Fibroblast of the aortic adventitia (primary cell): ENCODE measurements at regions not wholly inside any gene's neighbourhood (a gene's known extent, or its start where the extent isn't known, plus 50 kb on each side); places are given as distances from the start of the nearest gene placed in this dataset.

Experiments used
- DNase-seq: peaks from one replicate; pipeline ENCODE4 v3.0.0-alpha.2; 2010; ENCODE audit warnings: low read depth
- H3K4me3 ChIP-seq: 2 replicates; pipeline ENCODE4 v1.5.1; 2011; ENCODE audit warnings: low read depth, mild to moderate bottlenecking, control low read depth, low read length, moderate library complexity
- TF ChIP-seq, protein P1 (sequence below): IDR thresholded peaks from 2 replicates; pipeline ENCODE4 v1.5.1; 2011; ENCODE audit warnings: mild to moderate bottlenecking, low read length, control low read depth, inconsistent platforms; ENCODE audit not compliant: insufficient read depth

- no peak overlapping the region for H3K4me3 ChIP-seq
Measured at GRCh38 chr2:186325827-186326535, 160.1 kb upstream of the ZC3H15 start.

DNA sequence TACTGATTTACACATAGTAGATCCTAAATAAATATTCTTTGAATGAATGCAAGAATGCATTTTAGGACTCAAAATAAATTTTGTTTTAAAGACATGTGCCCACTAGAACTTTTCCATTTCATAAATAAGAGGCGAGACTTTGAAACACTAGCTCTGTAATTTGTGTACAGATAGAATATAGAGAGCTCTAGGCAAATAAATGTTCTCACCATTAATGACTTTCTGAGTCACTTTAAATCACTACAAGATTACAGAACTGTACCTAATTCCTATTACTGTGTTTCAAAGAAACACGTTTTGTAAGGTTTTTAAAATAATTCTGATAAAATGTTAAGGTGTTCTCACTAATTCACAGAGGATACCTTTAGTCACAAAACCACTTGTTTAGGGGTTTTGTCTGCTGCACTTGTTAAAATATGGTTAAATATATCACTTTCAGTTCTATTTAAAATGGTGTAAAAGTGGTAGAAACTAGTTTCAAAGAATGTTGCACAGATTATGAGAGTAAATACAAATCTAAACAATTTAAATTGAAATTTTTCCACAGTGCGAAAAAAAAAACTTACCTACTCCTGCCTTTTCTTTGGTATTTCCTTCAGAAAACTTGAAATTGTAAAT is 158.7 kb upstream of the ZC3H15 start:
- DNase-seq = no peak
- TF ChIP-seq, protein P1, sequence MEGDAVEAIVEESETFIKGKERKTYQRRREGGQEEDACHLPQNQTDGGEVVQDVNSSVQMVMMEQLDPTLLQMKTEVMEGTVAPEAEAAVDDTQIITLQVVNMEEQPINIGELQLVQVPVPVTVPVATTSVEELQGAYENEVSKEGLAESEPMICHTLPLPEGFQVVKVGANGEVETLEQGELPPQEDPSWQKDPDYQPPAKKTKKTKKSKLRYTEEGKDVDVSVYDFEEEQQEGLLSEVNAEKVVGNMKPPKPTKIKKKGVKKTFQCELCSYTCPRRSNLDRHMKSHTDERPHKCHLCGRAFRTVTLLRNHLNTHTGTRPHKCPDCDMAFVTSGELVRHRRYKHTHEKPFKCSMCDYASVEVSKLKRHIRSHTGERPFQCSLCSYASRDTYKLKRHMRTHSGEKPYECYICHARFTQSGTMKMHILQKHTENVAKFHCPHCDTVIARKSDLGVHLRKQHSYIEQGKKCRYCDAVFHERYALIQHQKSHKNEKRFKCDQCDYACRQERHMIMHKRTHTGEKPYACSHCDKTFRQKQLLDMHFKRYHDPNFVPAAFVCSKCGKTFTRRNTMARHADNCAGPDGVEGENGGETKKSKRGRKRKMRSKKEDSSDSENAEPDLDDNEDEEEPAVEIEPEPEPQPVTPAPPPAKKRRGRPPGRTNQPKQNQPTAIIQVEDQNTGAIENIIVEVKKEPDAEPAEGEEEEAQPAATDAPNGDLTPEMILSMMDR = no peak
- H3K4me3 ChIP-seq = no peak overlapping the region

More at GRCh38 chr2:186325827-186326535, 160.1 kb upstream of the ZC3H15 start:
- no peak for DNase-seq
- TF ChIP-seq, protein P1 = no peak

- TF ChIP-seq, protein P1 = no peak
- DNase-seq = peak; percentile 41
- no peak overlapping the region for H3K4me3 ChIP-seq
Measured at GRCh38 chr2:186328838-186329237, 157.2 kb upstream of the ZC3H15 start.

DNA sequence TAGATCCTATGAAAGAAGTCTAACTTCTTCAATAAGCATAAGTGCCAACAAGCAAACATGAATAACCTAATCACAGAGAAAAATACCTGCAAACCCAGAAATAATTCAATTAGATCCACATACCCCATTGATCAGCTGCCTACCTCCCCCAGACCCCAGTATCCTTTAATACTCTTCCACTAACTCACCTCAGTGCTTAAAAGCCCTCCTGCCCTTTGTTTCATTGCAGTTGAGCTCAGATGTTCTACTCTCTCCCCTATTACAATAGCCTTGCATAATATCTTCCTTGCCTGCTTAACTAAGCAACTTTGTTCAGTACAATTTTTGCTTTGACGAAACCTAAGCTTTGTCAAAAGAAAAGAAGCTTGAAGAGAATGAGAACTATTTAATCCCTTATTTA is 156.0 kb upstream of the ZC3H15 start:
- no peak for DNase-seq
- TF ChIP-seq, protein P1 = no peak
- no peak overlapping the region for H3K4me3 ChIP-seq

- no peak overlapping the region for H3K4me3 ChIP-seq
- TF ChIP-seq, protein P1 = no peak
- DNase-seq = no peak
Measured at GRCh38 chr2:186339716-186340115, 146.3 kb upstream of the ZC3H15 start.

DNA sequence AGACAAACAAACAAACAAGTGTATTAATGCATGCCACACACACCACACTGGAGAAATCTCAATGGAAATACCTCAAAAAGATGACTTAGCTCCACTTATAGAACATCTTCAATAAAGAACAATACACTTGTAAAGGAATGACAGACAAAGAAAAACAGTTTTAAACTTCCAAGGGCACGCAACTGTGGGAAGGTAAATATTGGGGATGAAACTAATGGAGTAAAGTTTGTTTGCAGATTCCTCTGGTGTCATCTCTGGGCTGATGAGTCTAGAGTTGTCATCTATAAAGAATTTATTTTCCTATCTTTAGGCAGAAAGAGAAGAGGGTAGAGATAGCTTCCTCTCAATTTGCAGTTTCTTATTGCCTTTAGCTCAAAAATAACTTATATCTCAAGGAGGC is 144.0 kb upstream of the ZC3H15 start:
- no peak overlapping the region for H3K4me3 ChIP-seq
- DNase-seq = no peak
- TF ChIP-seq, protein P1 = no peak
